Endothelial cell of hepatic sinusoid (primary cell): ENCODE measurements at regions not wholly inside any gene's neighbourhood (a gene's known extent, or its start where the extent isn't known, plus 50 kb on each side); places are given as distances from the start of the nearest gene placed in this dataset.
"Not testable (repeated sequence)": the region's sequence is repeated elsewhere in the genome, so short reads cannot be mapped to it uniquely, and the experiment has no call there.

Experiments used
- in situ Hi-C: cut with HindIII; loops from 2 replicates; pipeline ENCODE4 v1.10.0; 2017; ENCODE audit warnings: low sequenced_read_pairs

- in situ Hi-C loops, result no loop called here
These were observed 442.3 kb upstream of the CHRM3 start for GRCh38 chr1:238944028-238944427.

GRCh38 chr1:238927899-238928298 is 458.5 kb upstream of the CHRM3 start:
- in situ Hi-C loops, result no loop called here

- in situ Hi-C loops, result no loop called here
These were observed 469.5 kb upstream of the CHRM3 start for GRCh38 chr1:238916828-238917227.

- in situ Hi-C loops, result no loop called here
These were observed 472.0 kb upstream of the CHRM3 start for GRCh38 chr1:238914346-238914745.

GRCh38 chr1:238913210-238913609 is 473.2 kb upstream of the CHRM3 start:
- in situ Hi-C loops, result no loop called here

- in situ Hi-C loops, result no loop called here
These were observed 474.2 kb upstream of the CHRM3 start for GRCh38 chr1:238912148-238912547.

GRCh38 chr1:238902752-238903151 is 483.6 kb upstream of the CHRM3 start:
- in situ Hi-C loops, result not testable (repeated sequence)

- in situ Hi-C loops, result no loop called here
These were observed 486.0 kb upstream of the CHRM3 start for GRCh38 chr1:238900334-238900865.

- in situ Hi-C loops, result no loop called here
These were observed 487.5 kb upstream of the CHRM3 start for GRCh38 chr1:238898856-238899255.

- in situ Hi-C loops, result no loop called here
These were observed 490.5 kb upstream of the CHRM3 start for GRCh38 chr1:238895911-238896310.

- in situ Hi-C loops, result no loop called here
These were observed 493.8 kb upstream of the CHRM3 start for GRCh38 chr1:238892612-238893011.

- in situ Hi-C loops, result no loop called here
These were observed 524.9 kb upstream of the CHRM3 start for GRCh38 chr1:238861342-238862066.

GRCh38 chr1:238833919-238834318 is 552.4 kb upstream of the CHRM3 start:
- in situ Hi-C loops, result no loop called here

GRCh38 chr1:238832106-238832505 is 554.3 kb upstream of the CHRM3 start:
- in situ Hi-C loops, result no loop called here

GRCh38 chr1:238830036-238830611 is 556.2 kb upstream of the CHRM3 start:
- in situ Hi-C loops, result no loop called here

GRCh38 chr1:238826891-238827290 is 559.5 kb upstream of the CHRM3 start:
- in situ Hi-C loops, result no loop called here

- in situ Hi-C loops, result no loop called here
These were observed 563.0 kb upstream of the CHRM3 start for GRCh38 chr1:238823416-238823815.

GRCh38 chr1:238811211-238811879 is 575.0 kb upstream of the CHRM3 start:
- in situ Hi-C loops, result no loop called here

- in situ Hi-C loops, result no loop called here
These were observed 595.5 kb upstream of the CHRM3 start for GRCh38 chr1:238790882-238791281.

GRCh38 chr1:238789916-238790667 is 596.3 kb upstream of the CHRM3 start:
- in situ Hi-C loops, result no loop called here

- in situ Hi-C loops, result no loop called here
These were observed 598.9 kb upstream of the CHRM3 start for GRCh38 chr1:238787471-238787870.
